Upper lobe of left lung (tissue), 6 donors: ENCODE measurements at regions not wholly inside any gene's neighbourhood (a gene's known extent, or its start where the extent isn't known, plus 50 kb on each side); places are given as distances from the start of the nearest gene placed in this dataset.
"Not testable (repeated sequence)": the region's sequence is repeated elsewhere in the genome, so short reads cannot be mapped to it uniquely, and the experiment has no call there.

Source experiments
- ATAC-seq, 2 donors: fragments of 200-7000 bp; cut with Tn5 transposase; one replicate each; pipeline ENCODE4 v1.9.1; 2022; ENCODE audit warnings: mild to moderate bottlenecking in 2 of 2, moderate library complexity in 2 of 2; ENCODE audit not compliant: low FRiP score in 2 of 2
- DNase-seq, 2 donors: peaks; one replicate each; pipeline ENCODE4 v3.0.0-alpha.2; 2019 to 2020
- H3K27ac ChIP-seq, 4 donors: fragments of 200-600 bp; sonication (generic); one replicate each; pipeline ENCODE4 v1.5.1; 2016 to 2019
- H3K27me3 ChIP-seq, 4 donors: fragments of 200-600 bp; sonication (generic); one replicate each; pipeline ENCODE4 v1.5.1; 2017 to 2019
- H3K36me3 ChIP-seq, 4 donors: fragments of 200-600 bp; sonication (generic); one replicate each; pipeline ENCODE4 v1.5.1; 2016 to 2019
- H3K4me1 ChIP-seq, 4 donors: fragments of 200-600 bp; sonication (generic); one replicate each; pipeline ENCODE4 v1.5.1; 2018 to 2019
- H3K4me3 ChIP-seq, 4 donors: fragments of 200-600 bp; sonication (generic); one replicate each; pipeline ENCODE4 v1.5.1; 2017 to 2019; ENCODE audit warnings: mild to moderate bottlenecking in 2 of 4, moderate library complexity in 1 of 4
- H3K9me3 ChIP-seq, 4 donors: fragments of 200-600 bp; sonication (generic); one replicate each; pipeline ENCODE4 v1.5.1; 2018 to 2019
- EP300 ChIP-seq, 4 donors: sonication (generic); formaldehyde crosslinking; IDR thresholded peaks; one replicate each; pipeline ENCODE4 v1.5.1; 2017; ENCODE audit warnings: antibody characterized with exemption in 4 of 4, control low read depth in 2 of 4
- POLR2A ChIP-seq, 4 donors: fragments of 450-650 bp; IDR thresholded peaks; one replicate each; pipeline ENCODE4 v1.5.1; 2016 to 2017; ENCODE audit warnings: antibody characterized with exemption in 4 of 4, mild to moderate bottlenecking in 2 of 4
- POLR2AphosphoS5 ChIP-seq, 2 donors: sonication (generic); formaldehyde crosslinking; IDR thresholded peaks; one replicate each; pipeline ENCODE4 v1.5.1; 2017; ENCODE audit warnings: antibody characterized with exemption in 2 of 2
- WGBS, 2 donors: methylation state at CpG; one replicate each; pipeline ENCODE4 v1.1.5; 2017 to 2018; 5-methylcytosine and 5-hydroxymethylcytosine counted together
- TF ChIP-seq, protein P1 (sequence below), 6 experiments: fragments of 450-650 bp in 4 of 6; fragments of 200-600 bp in 2 of 6; sonication (generic) in 2 of 6; IDR thresholded peaks; one replicate each; pipeline ENCODE4 v1.5.1; 2016 to 2019; ENCODE audit warnings: antibody characterized with exemption in 6 of 6
- donor health status: DM: no; HTN: no; CAD: no; lungs with moderate emphysema.
- donor health status: DM: no; HTN: yes; CAD: no; lungs with severe emphysema.

DNA sequence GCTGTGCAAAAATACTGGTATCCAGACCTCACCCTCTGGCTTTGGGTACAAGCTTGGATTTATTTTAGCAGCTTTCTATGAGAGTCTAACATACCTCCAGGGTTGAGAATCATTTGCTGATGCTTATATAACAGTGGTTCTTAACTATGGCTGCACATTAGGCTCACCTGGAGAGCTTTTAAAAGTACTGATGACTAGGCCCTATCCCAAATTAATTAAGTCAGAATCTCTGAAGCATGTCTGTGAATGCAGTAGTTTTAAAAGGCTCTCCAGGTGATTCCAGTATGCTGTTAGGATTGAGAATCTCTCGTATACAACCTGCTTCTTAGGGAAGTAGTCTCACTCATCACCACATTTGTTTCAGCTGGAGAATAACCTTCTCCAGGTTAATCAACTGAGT, 99.2 kb downstream of the PDHA2 start:
- H3K4me1 ChIP-seq, result no peaks in the 10 kb centered on the region
- no peak for ATAC-seq
- H3K27ac ChIP-seq, result no peak overlapping the region
- no peak for DNase-seq
- WGBS, 2 donors, result 80 to 86% methylated on average over 1 of the region's 1 CpG
- H3K9me3 ChIP-seq, result no peaks in the 10 kb centered on the region
- H3K36me3 ChIP-seq, result no peaks in the 10 kb centered on the region
- H3K27me3 ChIP-seq, result no peaks in the 10 kb centered on the region
- no peak for TF ChIP-seq POLR2AphosphoS5 (IDR thresholded peaks at IDR 0.05)
- H3K4me3 ChIP-seq, result no peak overlapping the region

- H3K9me3 ChIP-seq, result no peaks in the 10 kb centered on the region
- no peaks in the 10 kb centered on the region for H3K27me3 ChIP-seq
- no peaks in the 10 kb centered on the region for H3K36me3 ChIP-seq
- no peaks in the 10 kb centered on the region for H3K4me1 ChIP-seq
- ATAC-seq (no peak), DNase-seq (no peak)
- no peak for TF ChIP-seq POLR2AphosphoS5 (IDR thresholded peaks at IDR 0.05)
- TF ChIP-seq EP300 (IDR thresholded peaks at IDR 0.05), result no peak
- no peak for TF ChIP-seq POLR2A (IDR thresholded peaks at IDR 0.05)
- TF ChIP-seq, protein P1, sequence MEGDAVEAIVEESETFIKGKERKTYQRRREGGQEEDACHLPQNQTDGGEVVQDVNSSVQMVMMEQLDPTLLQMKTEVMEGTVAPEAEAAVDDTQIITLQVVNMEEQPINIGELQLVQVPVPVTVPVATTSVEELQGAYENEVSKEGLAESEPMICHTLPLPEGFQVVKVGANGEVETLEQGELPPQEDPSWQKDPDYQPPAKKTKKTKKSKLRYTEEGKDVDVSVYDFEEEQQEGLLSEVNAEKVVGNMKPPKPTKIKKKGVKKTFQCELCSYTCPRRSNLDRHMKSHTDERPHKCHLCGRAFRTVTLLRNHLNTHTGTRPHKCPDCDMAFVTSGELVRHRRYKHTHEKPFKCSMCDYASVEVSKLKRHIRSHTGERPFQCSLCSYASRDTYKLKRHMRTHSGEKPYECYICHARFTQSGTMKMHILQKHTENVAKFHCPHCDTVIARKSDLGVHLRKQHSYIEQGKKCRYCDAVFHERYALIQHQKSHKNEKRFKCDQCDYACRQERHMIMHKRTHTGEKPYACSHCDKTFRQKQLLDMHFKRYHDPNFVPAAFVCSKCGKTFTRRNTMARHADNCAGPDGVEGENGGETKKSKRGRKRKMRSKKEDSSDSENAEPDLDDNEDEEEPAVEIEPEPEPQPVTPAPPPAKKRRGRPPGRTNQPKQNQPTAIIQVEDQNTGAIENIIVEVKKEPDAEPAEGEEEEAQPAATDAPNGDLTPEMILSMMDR (IDR thresholded peaks at IDR 0.05), result no peak
- 58 to 65% methylated on average over 3 of the region's 3 CpGs for WGBS, 2 donors
- H3K4me3 ChIP-seq, result no peak overlapping the region
- no peak overlapping the region for H3K27ac ChIP-seq
These were observed 109.4 kb downstream of the PDHA2 start for GRCh38 chr4:95949136-95949765.

- no peak overlapping the region for H3K4me3 ChIP-seq
- ATAC-seq, result no peak
- H3K27me3 ChIP-seq, result no peaks in the 10 kb centered on the region
- no peak overlapping the region for H3K27ac ChIP-seq
- H3K36me3 ChIP-seq, result no peaks in the 10 kb centered on the region
- no peak for DNase-seq
- 92 to 93% methylated on average over 1 of the region's 1 CpG for WGBS, 2 donors
- H3K4me1 ChIP-seq, result no peaks in the 10 kb centered on the region
- no peaks in the 10 kb centered on the region for H3K9me3 ChIP-seq
- TF ChIP-seq EP300 (IDR thresholded peaks at IDR 0.05) (no peak), POLR2AphosphoS5 (IDR thresholded peaks at IDR 0.05) (no peak), POLR2A (IDR thresholded peaks at IDR 0.05) (no peak)
- TF ChIP-seq, protein P1 (IDR thresholded peaks at IDR 0.05), result no peak
These were observed 109.9 kb downstream of the PDHA2 start for GRCh38 chr4:95949808-95950207.

DNA sequence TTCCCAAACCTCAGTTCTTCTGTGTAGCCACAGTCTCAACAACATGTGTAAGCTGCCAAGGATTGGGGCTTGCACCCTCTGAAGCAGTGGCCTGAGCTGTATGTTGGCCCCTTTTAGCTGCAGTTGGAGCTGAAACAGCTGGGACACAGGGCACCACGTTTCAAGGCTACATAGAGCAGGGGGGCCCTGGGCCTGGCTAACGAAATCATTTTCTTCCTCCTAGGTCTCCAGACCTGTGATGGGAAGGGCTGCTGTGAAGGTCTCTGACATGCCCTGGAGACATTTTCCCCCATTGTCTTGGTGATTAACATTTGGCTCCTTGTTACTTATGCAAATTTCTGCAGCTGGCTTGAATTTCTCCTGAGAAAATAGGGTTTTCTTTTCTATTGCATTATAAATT, 112.6 kb downstream of the PDHA2 start:
- H3K4me1 ChIP-seq, H3K27me3 ChIP-seq, H3K4me3 ChIP-seq, DNase-seq, H3K27ac ChIP-seq, ATAC-seq, H3K36me3 ChIP-seq, H3K9me3 ChIP-seq: not testable (repeated sequence)
- WGBS, 2 donors, result 63% methylated on average over 2 of the region's 2 CpGs; no CpG with 5 or more reads in 1 of the 2 donors

- H3K4me3 ChIP-seq, result no peak overlapping the region
- H3K36me3 ChIP-seq, result no peaks in the 10 kb centered on the region
- no peaks in the 10 kb centered on the region for H3K4me1 ChIP-seq
- 92 to 96% methylated on average over 1 of the region's 1 CpG for WGBS, 2 donors
- ATAC-seq (no peak), DNase-seq (no peak)
- H3K27ac ChIP-seq, result no peak overlapping the region
- no peaks in the 10 kb centered on the region for H3K27me3 ChIP-seq
- TF ChIP-seq POLR2A (IDR thresholded peaks at IDR 0.05) (no peak), EP300 (IDR thresholded peaks at IDR 0.05) (no peak), POLR2AphosphoS5 (IDR thresholded peaks at IDR 0.05) (no peak)
- TF ChIP-seq, protein P1 (IDR thresholded peaks at IDR 0.05), result no peak
- H3K9me3 ChIP-seq, result no peaks in the 10 kb centered on the region
These were observed 116.2 kb downstream of the PDHA2 start for GRCh38 chr4:95956094-95956493.

DNA sequence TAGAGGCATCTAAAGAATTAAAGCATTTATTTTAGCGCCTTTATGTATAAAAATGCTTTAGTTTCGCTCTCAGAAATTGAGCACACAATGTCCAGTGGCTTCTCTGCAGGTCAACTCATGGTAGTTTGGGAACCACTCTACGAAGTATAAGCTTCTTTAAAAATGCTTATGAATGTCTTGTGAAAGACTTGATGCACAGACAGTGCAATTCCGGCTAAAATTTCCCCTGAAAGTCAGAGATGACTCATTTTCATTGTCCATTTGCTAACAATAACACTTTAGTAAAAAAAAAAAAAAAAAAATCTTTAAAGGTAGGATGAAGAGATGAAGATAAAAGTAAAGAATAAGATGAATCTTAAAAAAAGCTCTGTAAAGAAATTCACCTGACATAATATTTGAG, 117.2 kb downstream of the PDHA2 start:
- Histone ChIP-seq H3K9me3 (no peaks in the 10 kb centered on the region), H3K4me3 (no peak overlapping the region), H3K36me3 (no peaks in the 10 kb centered on the region), H3K27ac (no peak overlapping the region), H3K4me1 (no peaks in the 10 kb centered on the region), H3K27me3 (no peaks in the 10 kb centered on the region)
- DNase-seq, result no peak
- no peak for TF ChIP-seq EP300 (IDR thresholded peaks at IDR 0.05)
- TF ChIP-seq, protein P1 (IDR thresholded peaks at IDR 0.05), result no peak
- no peak for TF ChIP-seq POLR2A (IDR thresholded peaks at IDR 0.05)
- no peak for TF ChIP-seq POLR2AphosphoS5 (IDR thresholded peaks at IDR 0.05)
- WGBS, 2 donors, result 80 to 85% methylated on average over 4 of the region's 4 CpGs
- no peak for ATAC-seq
